ENCODE measurements at regions not wholly inside any gene's neighbourhood (a gene's known extent, or its start where the extent isn't known, plus 50 kb on each side); places are given as distances from the start of the nearest gene placed in this dataset.
"Not testable (repeated sequence)": the region's sequence is repeated elsewhere in the genome, so short reads cannot be mapped to it uniquely, and the experiment has no call there.

DNA sequence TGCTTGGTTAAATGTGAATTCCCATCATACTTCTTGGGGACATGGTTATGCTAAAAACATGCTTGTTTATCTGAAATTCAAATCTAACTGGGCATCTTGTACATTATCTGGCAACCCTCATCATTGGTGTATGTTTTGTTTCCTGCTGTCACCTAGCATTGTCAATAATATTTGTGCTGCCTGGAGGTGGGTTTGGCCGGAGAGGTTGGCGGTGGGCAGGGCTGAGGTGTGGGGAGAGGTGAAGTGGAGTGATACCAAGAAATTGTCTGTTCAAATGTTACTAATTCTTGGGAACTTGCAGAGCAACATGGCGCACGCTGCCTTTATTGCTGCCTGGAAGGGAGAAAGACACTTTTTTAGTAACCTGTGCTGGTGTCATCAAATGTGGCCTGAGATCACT is 280.5 kb downstream of the VRK1 start:
- DNase-seq: no peak

DNA sequence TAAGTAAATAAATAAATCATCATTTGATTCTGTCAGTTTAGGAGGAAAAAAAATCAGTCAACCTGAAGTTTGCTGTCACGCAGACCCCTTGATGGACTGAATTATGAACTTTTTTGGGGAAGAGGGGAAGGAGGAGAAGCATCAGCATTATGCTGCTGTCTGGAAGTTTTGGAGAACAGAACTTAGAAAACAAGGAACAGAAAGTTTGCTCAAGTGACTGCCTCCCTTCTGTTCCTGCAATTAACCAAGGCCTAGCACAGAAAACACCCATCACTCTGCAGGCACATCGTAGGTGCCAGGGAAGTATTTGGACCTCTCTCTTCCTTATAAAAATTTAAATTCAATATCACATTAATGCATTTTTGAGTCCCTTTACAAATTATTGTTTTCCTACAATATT is 283.8 kb downstream of the VRK1 start:
- no peak for DNase-seq

DNA sequence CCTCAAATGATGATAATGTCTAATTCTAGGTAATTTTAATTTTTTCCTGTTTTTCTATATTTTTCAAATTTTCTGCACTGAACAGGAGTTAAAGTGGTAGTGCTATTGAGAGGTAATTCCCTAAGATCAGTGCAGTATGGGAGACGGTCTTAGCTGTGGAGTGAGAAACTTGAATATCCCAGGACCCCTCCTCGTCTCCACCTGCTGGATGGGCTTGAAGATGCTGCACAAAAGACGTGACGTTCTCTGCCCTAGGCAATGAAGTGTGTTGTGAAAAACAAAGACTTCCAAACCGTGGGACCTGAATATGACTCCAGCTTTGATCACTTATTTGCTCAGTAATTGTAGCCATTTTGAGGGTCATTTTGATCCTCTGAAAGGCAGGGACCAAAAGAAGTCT is 298.1 kb downstream of the VRK1 start:
- DNase-seq: no peak

DNA sequence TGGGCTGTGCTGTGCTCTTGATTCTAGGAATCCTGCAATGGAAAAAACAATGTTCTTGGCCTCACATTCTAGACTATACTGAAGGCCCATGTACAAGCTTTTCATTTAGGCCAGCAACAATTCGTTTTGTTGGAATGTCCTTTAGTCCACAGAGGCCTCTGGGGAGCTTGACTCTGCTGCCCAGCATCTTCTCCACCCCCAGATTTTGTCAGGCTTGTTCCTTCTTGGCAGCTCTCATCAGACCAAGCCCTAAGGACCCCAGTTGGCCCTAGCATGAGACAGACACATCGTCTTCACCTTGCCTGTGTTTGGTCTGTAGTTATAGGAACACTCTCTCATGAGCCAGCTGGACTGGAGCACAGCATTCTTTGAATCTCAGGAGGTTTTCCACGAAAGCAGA is 300.1 kb downstream of the VRK1 start:
- no peak for DNase-seq

DNA sequence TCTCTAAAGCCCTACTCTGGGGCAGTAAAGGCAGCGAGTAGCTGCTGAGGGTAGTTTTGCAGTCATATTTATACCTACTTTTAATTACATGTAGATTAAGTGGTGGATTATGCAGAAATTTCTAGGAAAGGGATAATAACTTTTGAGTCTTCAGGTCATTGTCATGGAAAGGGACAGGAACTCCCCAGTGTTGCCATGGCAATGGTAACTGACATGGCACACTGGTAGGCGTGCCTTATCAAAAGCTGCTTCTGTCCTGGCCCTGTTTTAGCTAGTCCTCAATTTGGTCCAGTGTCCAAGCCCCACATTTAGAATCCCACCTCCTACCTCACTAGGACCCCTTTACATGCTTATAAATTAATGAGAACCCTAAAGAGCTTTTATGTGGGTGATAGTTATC is 303.1 kb downstream of the VRK1 start:
- DNase-seq: no peak

DNA sequence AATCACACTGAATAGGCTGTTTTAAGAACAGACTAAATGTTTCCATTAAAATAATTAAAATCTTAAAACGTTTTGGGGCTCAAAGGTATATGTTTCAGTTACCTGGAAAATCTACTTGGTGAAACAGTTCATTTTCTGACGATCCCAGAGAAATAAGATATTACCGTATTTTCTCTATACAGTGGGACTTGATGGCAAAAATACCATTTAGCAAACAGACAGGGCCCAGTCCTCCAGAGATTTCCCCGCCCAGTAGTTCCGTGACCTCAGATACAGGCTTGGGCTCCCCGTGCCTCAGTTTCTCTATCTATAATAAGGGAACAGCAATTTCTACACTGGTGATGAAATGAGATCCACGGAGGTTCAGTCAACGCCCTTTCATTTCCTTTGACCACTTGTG is 304.4 kb downstream of the VRK1 start:
- no peak for DNase-seq

DNA sequence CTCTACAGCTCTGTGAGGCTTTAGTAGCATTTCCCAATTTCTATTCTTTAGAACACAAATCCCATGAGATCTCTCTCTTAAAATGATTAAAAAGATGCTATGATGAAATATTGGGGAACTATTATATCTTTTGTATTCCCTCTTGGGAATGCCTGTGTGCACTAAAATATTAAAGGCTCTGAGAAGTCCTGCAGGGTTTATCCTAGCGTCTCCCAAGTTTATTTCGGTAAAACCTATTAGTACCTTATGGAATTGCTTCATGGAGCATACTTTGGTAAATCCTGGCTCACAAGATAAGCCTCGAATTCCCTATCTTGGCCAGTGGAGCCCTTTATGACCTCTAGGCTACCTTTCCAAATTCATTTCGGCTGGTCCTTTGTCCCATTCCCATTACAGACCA is 306.8 kb downstream of the VRK1 start:
- no peak for DNase-seq

DNA sequence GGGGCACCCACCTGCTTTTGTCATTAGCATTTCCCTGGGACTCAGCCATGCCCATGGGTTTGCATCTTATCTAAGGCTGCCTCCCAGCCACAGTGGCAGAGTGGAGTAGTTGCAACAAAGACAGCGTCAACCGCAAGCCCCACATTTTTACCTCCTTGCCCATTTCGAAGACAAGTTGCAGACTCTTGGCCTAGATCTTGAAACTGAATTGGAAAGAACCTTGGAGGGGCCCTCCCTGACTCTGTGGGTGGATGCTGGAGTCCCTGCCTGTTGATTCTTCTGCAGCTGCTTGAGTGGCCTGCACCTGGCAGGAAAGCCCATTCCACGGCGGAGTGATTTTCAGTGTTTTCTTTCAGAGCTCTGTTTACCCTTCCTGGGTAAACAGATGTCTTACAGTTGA is 309.0 kb downstream of the VRK1 start:
- DNase-seq: no peak

DNA sequence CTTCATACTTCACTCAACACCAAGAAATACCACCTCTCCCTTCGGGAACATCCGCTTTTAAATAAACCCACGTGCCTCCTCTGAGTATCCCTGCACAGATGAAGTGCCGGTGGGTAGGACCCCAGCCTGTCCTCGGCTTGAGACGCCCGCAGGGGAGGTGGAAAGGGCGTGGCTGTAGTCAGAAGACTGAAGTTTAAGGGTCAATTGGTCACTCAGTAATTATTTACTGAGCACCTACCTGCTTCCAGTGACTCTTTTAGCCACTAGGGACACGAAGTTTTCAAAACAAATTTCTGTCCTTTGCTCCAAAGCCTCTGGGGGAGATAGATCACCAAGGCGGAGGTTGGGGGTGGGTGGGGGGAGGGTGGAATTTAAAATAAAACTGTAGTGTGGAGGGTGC is 309.4 kb downstream of the VRK1 start:
- no peak for DNase-seq

DNA sequence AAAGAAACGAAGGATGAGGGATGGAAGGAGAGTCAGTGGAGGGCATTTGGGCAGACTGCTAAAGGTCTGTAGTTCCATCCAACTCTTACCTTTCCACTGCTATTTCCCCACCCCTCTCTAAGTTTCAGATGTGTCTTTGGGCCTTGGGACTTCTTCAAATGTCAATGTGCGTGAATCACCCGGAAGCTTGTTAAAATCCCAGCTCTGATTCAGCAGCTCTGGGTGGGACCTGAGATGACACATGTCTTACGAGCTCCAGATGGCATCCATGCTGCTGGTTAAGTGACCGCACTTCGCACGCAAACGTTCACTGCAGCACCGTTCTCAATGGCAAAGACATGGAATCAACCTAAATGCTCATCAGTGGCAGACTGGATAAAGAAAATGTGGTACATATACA is 309.9 kb downstream of the VRK1 start:
- no peak for DNase-seq

DNA sequence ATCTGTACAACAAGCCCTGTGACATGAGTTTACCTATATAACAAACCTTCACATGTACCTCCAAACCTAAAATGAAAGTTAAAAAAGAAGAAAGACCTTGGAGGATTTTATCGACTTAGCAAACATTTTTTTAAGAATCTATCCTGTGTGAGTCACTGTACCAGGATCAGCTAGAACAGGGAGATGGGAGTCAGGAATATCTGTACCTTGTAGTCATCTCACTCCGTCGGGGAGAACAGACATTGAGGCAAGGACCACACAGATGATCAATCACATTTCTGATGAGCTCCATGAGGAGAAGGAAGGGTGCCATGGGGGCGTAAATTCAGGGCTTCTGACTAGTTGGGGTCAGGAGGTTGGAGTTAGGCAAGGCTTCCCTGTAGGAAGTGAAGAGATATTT is 310.6 kb downstream of the VRK1 start:
- no peak for DNase-seq

DNA sequence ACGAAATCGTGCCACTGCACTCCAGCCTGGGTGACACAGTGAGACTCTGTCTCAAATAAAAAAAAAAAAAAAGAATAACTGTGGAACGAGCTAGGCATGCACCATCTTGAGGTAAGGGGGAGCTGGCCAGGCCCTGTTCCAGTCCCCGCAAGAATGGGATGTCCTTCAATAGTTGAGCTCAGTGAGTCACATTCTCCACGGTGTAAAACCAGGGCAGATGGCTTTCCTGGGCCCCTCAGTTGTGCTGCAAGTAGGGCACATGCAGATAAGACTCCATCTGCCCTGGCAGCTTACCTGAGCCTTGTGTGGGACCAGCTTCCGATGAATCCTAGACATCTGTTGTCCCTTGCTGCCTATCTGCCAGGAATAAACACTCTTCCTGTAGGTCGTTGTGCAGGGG is 312.1 kb downstream of the VRK1 start:
- DNase-seq: no peak

DNA sequence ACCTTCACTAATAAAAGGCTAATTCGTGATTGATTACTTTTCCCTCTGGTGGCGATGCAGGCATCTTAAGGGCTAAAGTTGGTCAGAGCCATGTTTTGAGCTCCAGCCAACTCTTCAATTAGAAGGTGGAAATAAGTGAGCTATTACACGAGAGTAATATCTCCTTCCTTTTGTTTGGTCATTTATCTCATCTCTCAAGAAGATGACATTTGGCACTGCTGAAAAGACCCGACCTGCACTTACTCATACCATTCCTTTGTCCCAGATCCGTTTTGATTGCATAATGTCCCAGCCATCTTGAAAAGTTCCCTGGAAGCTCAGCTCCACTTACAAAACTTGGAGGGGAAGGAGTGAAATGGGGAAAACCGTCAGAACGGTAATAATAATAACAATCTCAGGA is 316.2 kb downstream of the VRK1 start:
- DNase-seq: no peak

DNA sequence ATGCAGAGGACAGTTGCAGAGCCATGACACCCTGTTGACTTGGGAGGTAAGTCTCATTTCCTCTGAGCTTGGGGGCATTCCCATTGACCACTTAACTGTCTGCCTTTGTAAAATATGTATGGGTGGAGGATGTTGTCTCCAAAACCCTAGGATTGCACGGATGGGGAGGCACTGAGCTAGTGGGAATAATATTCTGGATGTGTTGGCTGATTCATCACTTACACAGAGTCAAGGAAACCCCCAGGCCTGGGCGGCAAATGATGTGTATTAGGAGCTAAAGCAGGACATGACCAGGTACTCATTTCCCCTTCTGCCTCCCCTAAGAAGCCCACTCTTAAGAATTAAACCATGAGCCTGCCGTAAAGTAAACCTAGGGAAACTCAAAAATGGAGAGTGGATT is 319.4 kb downstream of the VRK1 start:
- no peak for DNase-seq

DNA sequence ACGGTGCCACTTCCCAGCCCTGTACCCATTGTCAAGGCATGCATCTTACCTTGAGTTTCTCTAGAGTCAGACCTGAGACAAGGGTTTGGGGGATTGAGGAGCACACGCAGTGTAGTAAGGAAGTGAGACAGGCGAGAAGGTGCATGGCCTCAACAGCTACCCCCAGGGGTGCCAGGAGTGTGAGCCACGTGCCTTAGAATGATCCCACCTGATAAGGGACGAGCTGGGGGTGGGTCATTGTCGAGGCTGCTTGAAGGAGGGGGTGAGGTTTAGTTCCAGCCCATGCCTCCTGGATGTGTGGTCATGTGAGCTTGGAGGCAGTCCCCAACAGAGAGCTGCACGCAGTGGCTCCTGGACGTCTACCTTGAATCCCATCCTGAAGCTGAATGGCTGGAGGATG is 320.5 kb downstream of the VRK1 start:
- no peak for DNase-seq

DNA sequence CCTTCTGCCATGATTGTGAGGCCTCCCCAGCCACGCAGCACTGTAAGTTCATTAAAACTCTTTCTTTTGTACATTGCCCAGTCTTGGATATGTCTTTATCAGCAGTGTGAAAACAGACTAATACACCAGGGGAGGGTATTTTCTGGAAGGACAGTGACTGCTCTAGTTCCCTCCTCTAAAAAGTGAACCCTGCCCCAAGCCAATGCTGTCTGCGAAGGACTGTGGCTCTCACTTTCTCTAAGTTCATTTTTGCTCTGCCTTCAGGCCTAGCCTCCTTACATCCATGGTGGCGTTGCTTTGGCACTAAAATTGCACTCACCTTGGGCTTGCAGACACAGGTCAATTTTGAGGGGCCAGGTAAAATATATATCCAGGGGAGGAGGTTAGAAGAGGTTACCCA is 323.0 kb downstream of the VRK1 start:
- DNase-seq: no peak

DNA sequence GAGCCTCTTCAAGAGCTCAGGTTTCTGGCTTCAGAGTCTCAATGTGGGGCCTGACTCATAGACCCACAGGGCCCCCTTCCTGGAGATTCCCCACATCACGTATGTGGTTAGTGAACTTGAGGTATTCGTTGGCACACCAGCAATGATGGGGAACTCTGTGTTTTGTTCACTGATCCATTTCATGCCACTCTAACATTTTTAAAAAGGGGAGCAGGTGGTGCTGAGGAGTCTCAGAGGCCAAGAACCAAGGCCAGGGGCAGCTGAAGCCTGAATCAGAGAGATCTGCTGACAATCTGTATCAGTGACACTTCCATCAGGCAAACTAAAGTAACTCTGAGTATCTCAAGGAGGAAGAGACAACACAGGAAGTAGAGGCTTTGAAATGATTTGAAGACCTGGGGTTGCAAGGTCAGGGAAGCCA is 323.4 kb downstream of the VRK1 start:
- DNase-seq: no peak

DNA sequence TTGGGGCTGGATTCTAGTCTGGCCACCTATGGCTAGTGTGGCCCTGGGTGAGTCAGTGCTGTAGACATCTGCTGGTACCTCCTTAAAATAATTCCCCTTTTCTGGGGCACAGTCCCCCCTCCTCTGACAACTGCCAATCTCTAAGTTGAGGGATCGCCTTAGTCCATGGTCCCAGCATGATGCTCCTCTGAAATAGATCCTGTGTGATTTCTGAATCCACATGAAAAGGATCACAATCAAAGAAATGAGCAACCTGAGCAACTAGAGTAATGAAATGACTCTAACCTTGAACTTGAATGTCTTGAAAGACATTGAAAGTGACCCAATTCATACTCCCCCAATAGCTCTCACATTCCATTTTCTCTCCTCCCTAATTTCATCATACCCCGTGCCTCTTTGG is 332.5 kb downstream of the VRK1 start:
- DNase-seq: no peak

DNA sequence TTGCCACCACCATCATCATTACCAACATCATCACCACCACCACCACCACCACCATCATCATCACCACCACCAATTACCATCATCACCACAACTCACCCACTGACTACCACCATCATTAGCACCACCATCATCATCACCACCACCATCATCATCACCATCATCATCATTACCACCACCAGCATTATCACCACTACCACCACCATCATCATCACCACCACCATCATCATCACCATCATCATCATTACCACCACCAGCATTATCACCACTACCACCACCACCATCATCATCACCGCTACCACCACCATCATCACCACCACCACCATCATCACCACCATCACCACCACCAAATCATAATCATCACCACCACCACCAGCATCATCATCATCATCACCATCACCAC is 338.7 kb downstream of the VRK1 start:
- DNase-seq: not testable (repeated sequence)

DNA sequence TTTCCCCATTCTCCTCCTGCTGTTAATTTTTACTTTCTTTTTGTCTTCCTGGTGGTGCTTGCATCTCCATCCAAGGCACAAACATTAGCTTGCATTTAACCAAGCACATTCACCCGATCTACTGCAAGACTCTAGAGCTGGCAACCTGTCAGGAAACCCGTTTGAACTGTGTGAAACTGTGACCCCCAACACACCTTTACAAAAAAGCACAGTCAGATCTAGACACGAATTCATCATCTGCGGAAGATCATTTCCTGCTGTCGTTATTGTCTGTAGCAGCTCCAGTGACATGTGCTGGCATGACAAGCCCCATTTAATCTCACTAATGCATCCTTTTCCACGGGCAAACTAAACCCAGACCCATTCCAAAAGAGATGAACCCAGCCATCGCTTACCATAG is 340.5 kb downstream of the VRK1 start:
- DNase-seq: no peak

DNA sequence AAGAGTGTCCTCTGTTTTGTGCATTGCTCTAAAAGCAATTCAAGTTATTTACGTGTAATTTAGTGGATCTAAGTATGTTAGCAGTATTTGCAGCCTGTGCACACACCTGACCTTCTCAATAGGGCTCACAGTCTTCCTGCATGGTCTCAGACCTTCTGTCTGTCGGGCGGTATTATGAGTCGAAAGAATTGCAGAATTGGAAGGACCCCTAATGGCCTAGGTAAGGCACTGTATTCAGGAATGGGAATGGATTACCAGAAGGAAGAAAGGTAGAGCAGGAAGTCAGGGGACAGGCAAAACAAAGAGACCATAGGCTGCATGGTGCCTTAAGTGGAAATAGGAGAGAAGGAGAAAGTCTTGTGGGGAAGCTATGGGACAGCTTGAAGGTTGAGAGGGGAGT is 341.6 kb downstream of the VRK1 start:
- DNase-seq: no peak

DNA sequence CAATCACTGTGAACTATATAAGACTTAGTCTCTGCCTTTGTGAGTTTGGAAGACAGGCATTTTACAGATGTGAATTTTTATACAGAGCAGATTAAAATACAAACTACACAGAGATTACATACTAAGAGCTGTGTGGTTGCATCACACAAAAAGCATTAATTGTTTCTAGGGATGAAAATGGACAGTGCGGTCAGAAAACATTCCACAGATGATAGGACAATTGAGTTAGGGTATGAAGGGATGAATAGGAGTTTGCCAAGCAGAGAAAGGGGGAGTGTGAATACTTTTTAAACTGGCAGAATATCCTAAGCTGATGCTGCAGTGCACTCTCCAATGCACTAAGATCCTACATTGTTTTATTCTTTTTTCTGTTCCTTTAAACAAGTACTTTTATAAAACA is 345.8 kb downstream of the VRK1 start:
- DNase-seq: no peak

DNA sequence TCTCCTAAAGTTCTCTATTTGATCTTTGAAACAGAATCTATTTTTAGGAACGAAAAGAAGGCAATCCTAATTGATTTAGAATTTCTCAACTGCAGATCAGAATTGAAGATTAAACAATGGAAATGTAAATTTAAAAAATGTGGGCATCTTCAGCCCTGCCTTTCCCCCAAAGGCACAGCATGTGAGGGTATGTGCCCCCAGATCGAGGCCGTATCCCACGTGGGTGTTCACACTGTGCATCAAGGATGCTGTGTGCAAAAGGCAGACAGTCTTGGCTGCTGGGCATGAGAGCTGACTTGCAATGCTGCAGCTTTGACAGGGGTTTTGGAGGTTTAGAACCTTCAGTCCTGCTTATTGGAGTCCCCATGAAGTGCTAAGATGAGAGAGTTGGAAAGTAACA is 346.3 kb downstream of the VRK1 start:
- no peak for DNase-seq

DNA sequence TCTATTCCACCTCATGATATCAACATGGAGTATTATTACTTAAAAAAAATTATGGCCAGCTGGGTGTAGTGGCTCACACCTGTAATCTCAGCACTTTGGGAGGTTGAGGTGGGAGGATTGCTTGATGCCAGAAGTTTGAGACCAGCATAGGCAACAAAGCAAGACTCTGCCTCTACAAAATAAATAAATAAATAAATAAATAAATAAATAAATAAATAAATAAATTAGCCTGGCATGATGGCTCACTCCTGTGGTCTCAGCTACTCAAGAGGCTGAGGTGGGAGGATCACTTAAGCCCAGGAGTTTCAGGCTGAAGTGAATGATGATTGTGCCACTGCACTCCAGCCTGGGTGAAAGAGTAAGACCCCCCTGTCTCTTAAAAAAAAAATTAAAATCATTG is 350.8 kb downstream of the VRK1 start:
- DNase-seq: not testable (repeated sequence)

DNA sequence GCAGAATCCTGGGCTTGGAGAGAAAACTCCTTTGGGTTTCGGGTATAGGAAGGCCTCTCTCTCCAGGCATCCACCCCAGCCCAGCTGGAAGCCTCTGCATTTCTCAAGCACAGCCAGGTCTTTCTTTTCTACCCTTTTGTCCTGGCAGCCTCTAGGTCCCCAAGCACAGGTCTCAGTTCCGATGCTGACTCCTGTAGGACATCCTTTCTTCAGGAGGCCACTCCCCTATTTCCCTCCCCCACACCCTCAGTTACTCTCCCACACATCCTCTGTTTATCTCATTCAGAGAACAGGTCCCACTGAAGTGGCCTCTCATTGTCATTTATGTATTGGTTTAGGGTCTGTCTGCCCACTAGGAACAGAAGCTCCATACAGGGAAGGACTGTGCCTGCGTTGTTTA is 352.6 kb downstream of the VRK1 start:
- DNase-seq: no peak

DNA sequence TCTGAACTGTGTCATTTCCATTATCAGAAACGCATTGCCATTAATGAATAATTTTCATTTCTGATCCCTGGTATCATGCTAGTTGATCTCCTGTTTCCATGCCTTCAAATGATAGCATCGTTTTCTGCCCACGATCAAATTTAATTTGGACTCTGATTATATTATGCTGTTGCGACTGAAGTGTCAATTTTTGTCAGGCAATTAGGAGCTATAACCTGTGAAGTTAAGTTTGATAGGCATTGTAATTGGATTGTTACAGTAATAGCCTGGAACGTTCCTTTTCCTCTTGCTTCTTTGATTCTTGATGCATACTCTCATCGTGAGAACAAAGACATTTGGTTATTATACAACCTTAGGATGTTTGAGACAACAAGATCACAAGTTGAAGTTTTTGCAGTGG is 356.3 kb downstream of the VRK1 start:
- DNase-seq: no peak

DNA sequence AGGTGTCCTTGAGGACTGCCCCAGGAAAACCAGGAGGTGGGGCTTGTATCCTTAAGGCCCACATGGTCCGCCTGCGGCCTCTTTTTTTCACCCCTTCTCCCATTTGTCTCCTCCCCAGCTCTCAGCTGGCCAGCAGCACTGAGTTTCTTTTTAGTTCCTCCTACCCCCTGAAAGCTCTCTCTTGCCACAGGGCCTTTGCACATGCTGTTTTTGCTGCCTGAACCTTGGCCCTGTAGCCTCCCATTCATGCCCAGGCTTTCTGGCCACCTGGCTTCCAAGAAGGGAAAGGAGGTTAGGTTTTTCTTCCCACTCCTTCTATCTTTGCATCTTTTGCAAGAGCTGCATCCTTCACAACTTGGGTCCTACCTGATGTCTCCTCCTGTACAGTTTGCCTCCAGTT is 358.1 kb downstream of the VRK1 start:
- no peak for DNase-seq
